ENCODE measurements at regions not wholly inside any gene's neighbourhood (a gene's known extent, or its start where the extent isn't known, plus 50 kb on each side); places are given as distances from the start of the nearest gene placed in this dataset.

GRCh38 chr11:43550714-43551113 lies 129.8 kb upstream of the HSD17B12 start:
- TF ChIP-seq CTCF (IDR thresholded peaks at IDR 0.05) (no peak), POLR2A (IDR thresholded peaks at IDR 0.05) (no peak)
